ENCODE measurements at regions not wholly inside any gene's neighbourhood (a gene's known extent, or its start where the extent isn't known, plus 50 kb on each side); places are given as distances from the start of the nearest gene placed in this dataset.

DNA sequence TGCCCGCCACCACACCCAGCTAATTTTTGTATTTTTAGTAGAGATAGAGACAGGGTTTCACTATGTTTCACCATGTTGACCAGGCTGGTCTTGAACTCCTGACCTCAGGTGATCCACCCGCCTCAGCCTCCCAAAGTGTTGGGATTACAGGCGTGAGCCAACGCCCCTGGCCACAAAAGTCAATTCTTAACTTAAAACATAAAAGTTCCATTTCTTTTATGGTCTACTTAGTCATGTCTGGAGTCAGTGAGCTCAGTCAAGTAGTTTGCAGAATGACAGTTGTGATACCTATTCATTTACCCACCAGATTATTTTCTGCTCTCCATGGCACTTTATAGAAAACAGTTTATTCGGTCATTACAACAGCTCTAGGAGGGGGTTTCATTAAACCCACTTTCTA is 103.1 kb upstream of the ESR1 start:
- TF ChIP-seq EZH2 (IDR thresholded peaks at IDR 0.05; ENCODE audit: insufficient read depth, poor library complexity, severe bottlenecking) (no peak), EZH2phosphoT487 (IDR thresholded peaks at IDR 0.05; ENCODE audit: insufficient read depth, low read depth) (no peak)

Measured in GM23248 (cell line).